ENCODE measurements at regions not wholly inside any gene's neighbourhood (a gene's known extent, or its start where the extent isn't known, plus 50 kb on each side); places are given as distances from the start of the nearest gene placed in this dataset.

DNA sequence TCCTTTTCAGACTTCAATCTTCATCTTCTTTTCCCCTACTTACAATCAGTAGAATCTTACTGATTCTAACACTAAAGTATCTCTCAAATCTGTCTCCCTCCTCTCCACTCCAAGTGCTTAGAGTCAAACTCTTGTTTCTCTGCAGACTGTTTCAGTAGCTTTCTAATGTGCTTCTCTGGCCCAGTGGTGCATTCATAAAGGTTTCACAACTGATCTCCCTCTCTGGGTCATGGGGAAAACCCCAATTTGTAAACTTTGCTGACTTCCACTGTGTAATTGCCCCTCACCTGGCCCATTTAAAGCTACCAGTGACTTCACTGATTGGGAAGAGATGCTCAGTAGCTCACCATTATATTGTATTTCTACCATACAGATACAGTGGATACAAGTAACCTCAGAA lies 183.6 kb downstream of the FAXC start:
- ATAC-seq = no peak
- no peaks in the 10 kb centered on the region for H3K4me1 ChIP-seq
- TF ChIP-seq, protein P1, sequence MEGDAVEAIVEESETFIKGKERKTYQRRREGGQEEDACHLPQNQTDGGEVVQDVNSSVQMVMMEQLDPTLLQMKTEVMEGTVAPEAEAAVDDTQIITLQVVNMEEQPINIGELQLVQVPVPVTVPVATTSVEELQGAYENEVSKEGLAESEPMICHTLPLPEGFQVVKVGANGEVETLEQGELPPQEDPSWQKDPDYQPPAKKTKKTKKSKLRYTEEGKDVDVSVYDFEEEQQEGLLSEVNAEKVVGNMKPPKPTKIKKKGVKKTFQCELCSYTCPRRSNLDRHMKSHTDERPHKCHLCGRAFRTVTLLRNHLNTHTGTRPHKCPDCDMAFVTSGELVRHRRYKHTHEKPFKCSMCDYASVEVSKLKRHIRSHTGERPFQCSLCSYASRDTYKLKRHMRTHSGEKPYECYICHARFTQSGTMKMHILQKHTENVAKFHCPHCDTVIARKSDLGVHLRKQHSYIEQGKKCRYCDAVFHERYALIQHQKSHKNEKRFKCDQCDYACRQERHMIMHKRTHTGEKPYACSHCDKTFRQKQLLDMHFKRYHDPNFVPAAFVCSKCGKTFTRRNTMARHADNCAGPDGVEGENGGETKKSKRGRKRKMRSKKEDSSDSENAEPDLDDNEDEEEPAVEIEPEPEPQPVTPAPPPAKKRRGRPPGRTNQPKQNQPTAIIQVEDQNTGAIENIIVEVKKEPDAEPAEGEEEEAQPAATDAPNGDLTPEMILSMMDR (IDR thresholded peaks at IDR 0.05) = no peak
- no peak for DNase-seq
- intact Hi-C loops (cut with DNase I) = no loop called here
- H3K4me3 ChIP-seq = no peak overlapping the region
- no peaks in the 10 kb centered on the region for H3K9me3 ChIP-seq
- no peak overlapping the region for H3K27ac ChIP-seq
- no peaks in the 10 kb centered on the region for H3K27me3 ChIP-seq (ENCODE audit: insufficient read depth in 3 of 3, low read length in 2 of 3)
- H3K36me3 ChIP-seq (ENCODE audit: insufficient read depth in 1 of 2, low read depth in 1 of 2) = no peaks in the 10 kb centered on the region

DNA sequence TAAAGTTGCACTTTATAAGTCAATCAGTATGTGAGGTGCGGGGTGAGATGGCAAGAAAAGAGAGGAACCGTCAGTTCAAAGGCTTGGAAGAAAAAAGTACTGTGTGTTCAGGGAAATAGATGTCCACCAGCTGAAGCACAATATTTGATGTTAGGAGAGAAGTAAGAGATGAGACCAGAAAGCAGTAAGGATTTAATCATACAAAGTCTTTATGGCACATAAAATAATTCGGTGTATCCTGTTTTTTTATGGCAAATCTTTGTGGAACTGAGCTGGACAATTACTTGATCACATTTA lies 197.2 kb downstream of the FAXC start:
- Histone ChIP-seq H3K9me3 (no peaks in the 10 kb centered on the region), H3K36me3 (ENCODE audit: insufficient read depth in 1 of 2, low read depth in 1 of 2) (no peaks in the 10 kb centered on the region), H3K27me3 (ENCODE audit: insufficient read depth in 3 of 3, low read length in 2 of 3) (peaks cover 0 to 3% (median 0%) of the 10 kb centered on the region in 3 donors), H3K27ac (no peak overlapping the region), H3K4me1 (no peaks in the 10 kb centered on the region), H3K4me3 (no peak overlapping the region)
- DNase-seq = no peak
- intact Hi-C loops (cut with DNase I) = no loop called here
- no peak for ATAC-seq
- TF ChIP-seq, protein P1 (IDR thresholded peaks at IDR 0.05) = no peak
- WGBS, 3 donors = 14 to 18% (median 14%) methylated on average over 3 of the region's 3 CpGs

DNA sequence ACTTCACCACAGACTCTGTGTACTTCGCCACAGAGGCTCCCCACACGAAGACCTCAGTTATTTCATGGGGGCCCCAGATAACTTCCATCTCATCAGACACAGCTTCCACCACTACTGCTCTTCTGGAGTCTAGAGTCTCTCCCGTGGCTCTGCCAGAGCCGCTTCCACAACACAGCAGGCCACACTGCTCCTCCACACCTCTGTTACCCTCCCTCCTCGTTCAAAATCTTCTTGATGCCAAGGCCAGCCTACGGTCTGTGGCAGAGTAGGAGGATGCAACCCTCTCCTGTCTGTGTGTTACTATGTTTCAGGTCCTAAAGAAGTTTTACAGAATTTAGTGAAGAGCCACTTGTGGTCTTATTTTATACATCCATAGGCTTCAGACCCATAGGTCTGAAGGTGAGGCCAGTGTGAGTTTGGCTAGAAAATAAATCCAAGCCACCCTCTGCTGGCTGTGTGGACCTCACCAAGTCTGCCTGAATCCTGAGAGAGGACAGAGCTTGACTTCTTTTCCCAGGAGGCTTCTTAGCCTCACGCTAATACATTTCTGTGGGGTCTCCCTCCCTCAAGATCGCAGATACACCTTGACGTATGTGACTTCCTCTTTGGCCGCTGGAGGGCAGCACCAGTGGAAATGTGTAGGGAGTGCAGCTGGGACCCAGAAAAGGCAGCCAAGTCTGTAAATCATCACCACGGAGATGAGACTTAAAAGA lies 197.7 kb downstream of the FAXC start:
- ATAC-seq (no peak), DNase-seq (no peak)
- intact Hi-C loops (cut with DNase I) = no loop called here
- no peak overlapping the region for H3K27ac ChIP-seq
- H3K36me3 ChIP-seq (ENCODE audit: insufficient read depth in 1 of 2, low read depth in 1 of 2) = no peaks in the 10 kb centered on the region
- no peaks in the 10 kb centered on the region for H3K9me3 ChIP-seq
- peaks cover 0 to 3% (median 0%) of the 10 kb centered on the region in 3 donors for H3K27me3 ChIP-seq (ENCODE audit: insufficient read depth in 3 of 3, low read length in 2 of 3)
- TF ChIP-seq, protein P1 (IDR thresholded peaks at IDR 0.05) = peak; percentile 12
- WGBS, 3 donors = 43 to 48% (median 46%) methylated on average over 11 of the region's 11 CpGs
- H3K4me3 ChIP-seq = no peak overlapping the region
- H3K4me1 ChIP-seq = no peaks in the 10 kb centered on the region

DNA sequence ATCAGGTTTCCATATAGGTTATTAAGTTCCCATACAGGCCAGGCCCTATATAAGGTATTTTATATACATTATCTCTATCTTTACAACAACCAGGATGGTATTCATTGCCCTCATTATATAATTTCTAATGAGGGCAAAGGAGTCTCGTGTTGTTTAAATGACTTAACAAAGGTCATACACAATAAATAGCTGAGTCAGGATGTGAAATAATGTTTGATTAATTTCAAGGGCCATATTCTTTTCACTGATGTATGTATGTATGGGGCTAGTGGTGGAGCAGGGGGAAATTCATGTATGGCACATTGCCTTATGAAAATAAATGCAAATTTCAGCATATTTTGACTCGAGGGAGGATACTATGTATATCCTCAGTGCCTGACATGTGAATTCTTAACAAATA lies 200.7 kb downstream of the FAXC start:
- Histone ChIP-seq H3K4me1 (no peaks in the 10 kb centered on the region), H3K9me3 (no peaks in the 10 kb centered on the region), H3K27me3 (ENCODE audit: insufficient read depth in 3 of 3, low read length in 2 of 3) (peaks cover 0 to 3% (median 0%) of the 10 kb centered on the region in 3 donors), H3K27ac (no peak overlapping the region), H3K36me3 (ENCODE audit: insufficient read depth in 1 of 2, low read depth in 1 of 2) (no peaks in the 10 kb centered on the region), H3K4me3 (no peak overlapping the region)
- TF ChIP-seq, protein P1 (IDR thresholded peaks at IDR 0.05) = no peak
- DNase-seq = no peak
- ATAC-seq = no peak
- WGBS, 3 donors = 57 to 71% (median 63%) methylated on average over 2 of the region's 2 CpGs
- intact Hi-C loops (cut with DNase I) = no loop called here

DNA sequence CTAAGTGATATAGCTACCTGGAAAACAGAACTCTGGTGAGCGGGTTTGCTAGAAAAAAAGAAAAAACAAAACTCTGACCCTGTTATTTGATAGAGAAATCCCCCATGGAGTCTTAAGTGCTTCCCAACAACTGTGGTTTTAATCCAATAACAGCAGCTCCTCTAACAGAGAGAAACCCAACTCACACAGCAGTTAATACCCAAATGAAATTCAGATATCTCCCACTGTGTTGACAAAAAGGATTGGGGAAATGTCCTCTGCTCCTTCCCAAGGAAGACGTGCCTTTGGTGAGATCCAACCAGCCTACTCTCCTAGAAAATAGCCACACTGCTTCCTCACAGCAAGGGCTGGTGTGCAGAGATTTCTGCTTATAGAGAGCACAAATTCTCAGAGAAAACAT lies 200.4 kb upstream of the FBXL4 start:
- 44 to 61% (median 58%) methylated on average over 2 of the region's 2 CpGs for WGBS, 3 donors
- H3K36me3 ChIP-seq (ENCODE audit: insufficient read depth in 1 of 2, low read depth in 1 of 2) = no peaks in the 10 kb centered on the region
- ATAC-seq (no peak), DNase-seq (no peak)
- H3K4me1 ChIP-seq = no peaks in the 10 kb centered on the region
- TF ChIP-seq, protein P1 (IDR thresholded peaks at IDR 0.05) = no peak
- no peaks in the 10 kb centered on the region for H3K9me3 ChIP-seq
- H3K27ac ChIP-seq = no peak overlapping the region
- no peak overlapping the region for H3K4me3 ChIP-seq
- intact Hi-C loops (cut with DNase I) = no loop called here
- H3K27me3 ChIP-seq (ENCODE audit: insufficient read depth in 3 of 3, low read length in 2 of 3) = peaks cover 0 to 3% (median 0%) of the 10 kb centered on the region in 3 donors

Data from psoas muscle (tissue), 7 donors.